Fibroblast of lung (primary cell): ENCODE measurements at regions not wholly inside any gene's neighbourhood (a gene's known extent, or its start where the extent isn't known, plus 50 kb on each side); places are given as distances from the start of the nearest gene placed in this dataset.
"Not testable (repeated sequence)": the region's sequence is repeated elsewhere in the genome, so short reads cannot be mapped to it uniquely, and the experiment has no call there.

Experiments
- EZH2 ChIP-seq: IDR thresholded peaks from 2 replicates; pipeline ENCODE4 v1.5.1; 2012; ENCODE audit warnings: low read length, control low read depth, mild to moderate bottlenecking; ENCODE audit errors: missing control alignments
- TF ChIP-seq, protein P1 (sequence below), 2 donors: IDR thresholded peaks in 1 of 2; conservative IDR thresholded peaks in 1 of 2; 1 replicate in 1 of 2; 2 replicates in 1 of 2; pipeline ENCODE4 v1.5.1; 2011 to 2012; ENCODE audit warnings: low read length in 2 of 2, control low read depth in 1 of 2, inconsistent platforms in 1 of 2, low read depth in 1 of 2, mild to moderate bottlenecking in 1 of 2

DNA sequence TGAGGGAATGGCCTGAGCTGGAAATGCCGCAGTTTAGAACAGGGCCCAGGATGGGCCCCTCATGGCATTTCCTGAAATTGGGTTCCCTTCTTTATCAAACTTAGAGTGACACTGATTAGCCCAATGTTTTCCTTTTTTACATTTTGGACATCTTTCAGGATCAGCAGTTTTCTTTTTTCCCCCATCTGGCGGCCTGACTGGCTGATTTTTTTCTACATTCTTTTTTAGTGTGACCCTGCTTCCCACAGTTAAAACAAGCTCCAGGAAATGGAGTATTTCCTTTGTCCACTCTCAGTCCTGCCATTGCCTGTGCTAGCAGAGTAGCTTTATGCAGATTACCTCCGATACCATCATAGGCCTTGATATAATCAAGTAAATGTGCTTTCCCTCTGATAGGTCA, 185.8 kb upstream of the IGF1 start:
- TF ChIP-seq, protein P1, sequence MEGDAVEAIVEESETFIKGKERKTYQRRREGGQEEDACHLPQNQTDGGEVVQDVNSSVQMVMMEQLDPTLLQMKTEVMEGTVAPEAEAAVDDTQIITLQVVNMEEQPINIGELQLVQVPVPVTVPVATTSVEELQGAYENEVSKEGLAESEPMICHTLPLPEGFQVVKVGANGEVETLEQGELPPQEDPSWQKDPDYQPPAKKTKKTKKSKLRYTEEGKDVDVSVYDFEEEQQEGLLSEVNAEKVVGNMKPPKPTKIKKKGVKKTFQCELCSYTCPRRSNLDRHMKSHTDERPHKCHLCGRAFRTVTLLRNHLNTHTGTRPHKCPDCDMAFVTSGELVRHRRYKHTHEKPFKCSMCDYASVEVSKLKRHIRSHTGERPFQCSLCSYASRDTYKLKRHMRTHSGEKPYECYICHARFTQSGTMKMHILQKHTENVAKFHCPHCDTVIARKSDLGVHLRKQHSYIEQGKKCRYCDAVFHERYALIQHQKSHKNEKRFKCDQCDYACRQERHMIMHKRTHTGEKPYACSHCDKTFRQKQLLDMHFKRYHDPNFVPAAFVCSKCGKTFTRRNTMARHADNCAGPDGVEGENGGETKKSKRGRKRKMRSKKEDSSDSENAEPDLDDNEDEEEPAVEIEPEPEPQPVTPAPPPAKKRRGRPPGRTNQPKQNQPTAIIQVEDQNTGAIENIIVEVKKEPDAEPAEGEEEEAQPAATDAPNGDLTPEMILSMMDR (conservative IDR thresholded peaks at IDR 0.05 in 1 of 2, IDR thresholded peaks at IDR 0.05 in 1 of 2; ENCODE audit: low read depth in 1 of 2, low read length in 2 of 2), result not testable (repeated sequence)
- not testable (repeated sequence) for TF ChIP-seq EZH2
